Stimulated activated CD8-positive, alpha-beta memory T cell treated with anti-CD3 and anti-CD28 coated beads, Interleukin-2, amount 100 ng/mL, for 48 hours (primary cell): ENCODE measurements at regions not wholly inside any gene's neighbourhood (a gene's known extent, or its start where the extent isn't known, plus 50 kb on each side); places are given as distances from the start of the nearest gene placed in this dataset.

Experiments used
- DNase-seq, 2 donors: peaks; one replicate each; pipeline ENCODE4 v3.0.0-alpha.2; 2020; ENCODE audit warnings: low read depth in 2 of 2

DNA sequence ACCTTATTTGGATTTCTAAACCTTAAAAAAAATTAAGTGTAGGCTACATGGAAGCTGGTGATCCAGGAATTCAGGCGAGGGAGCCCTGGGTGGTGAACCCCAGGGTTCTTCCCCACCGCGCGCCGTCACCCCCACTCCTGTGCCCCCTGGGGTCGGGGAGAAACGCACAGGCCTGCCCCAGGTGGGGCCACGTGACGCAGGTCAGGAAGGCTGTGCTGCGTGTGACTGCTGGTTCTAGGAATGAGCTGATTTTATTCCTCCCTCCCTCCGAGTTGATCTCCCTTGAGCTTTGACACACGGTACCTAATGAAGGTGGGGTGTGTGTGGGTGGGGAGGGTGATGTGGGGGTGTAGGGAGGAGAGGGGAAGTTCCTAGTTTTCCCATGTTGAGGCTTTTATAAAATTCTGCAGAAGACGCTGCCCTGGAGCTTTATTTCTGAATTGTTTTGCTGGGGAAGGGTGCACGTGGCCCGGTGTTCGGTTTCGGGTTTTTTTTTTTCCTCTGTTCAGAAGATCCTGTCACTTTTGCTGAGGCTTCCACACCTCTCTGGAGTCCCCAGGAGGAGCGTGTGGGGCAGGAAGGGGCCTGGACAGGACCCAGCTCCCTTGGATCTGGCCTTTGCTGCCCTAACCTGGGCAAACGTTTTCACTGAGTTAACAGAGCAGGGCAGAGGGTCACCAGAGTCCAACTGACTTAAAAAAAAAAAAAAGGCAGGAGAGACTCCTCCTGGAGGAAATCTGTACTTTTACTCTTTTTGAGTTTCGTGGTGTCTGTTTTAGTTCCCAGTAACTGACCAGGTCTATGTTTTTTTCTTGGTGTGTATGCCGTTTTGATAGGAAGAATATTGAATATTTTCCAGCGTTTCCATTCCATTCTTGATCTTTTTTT is 55.8 kb upstream of the GSE1 start:
- peak in 1 of 2 donors; percentile 43 for DNase-seq

DNA sequence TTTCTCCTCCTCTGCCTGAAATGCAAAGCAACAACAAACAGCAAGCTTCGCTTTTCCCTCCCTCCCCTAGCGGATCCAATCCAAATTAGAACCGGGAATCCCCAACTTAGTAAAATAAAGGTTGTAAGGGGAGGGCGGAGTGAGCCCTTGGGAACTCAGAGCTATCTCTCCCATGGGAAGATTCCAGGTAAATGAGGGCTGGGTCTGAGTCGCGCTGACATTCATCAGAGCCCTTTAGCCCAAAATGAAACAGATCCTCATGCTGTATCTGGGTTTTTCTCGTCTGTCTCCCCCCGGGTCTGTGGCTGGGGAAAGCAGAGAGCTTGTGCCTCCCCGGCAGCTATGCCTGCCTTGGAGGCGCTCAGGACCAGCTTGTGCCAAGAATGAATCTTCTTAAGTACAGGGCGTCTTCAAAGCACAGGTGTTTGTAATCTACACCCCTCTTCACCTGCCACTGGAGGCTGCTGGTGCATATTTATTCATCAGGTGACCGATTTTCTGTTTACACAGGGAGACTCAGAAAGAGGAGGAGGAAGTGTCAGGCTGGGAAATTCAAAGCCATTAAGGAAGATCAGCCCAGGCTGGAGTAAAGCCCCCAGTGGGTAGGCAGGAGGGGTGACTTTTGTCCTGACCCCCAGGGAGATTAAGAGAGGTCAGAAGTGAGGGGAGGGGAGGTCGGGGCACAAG is 55.0 kb upstream of the GSE1 start:
- DNase-seq: no peak

DNA sequence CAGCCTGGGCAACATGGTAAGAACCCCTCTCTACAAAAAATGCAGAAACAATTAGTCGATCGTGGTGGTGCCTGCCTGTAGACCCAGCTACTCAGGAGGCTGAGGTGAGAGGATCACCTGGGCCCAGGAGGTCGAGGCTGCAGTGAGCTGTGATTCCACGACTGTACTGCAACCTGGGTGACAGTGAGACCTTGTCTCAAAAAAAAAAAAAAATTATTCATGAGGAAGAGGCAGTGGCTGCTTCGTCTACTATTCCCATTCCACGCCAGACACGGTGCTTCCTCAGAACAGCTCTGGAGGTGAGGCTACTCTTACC is 52.2 kb upstream of the GSE1 start:
- no peak for DNase-seq

DNA sequence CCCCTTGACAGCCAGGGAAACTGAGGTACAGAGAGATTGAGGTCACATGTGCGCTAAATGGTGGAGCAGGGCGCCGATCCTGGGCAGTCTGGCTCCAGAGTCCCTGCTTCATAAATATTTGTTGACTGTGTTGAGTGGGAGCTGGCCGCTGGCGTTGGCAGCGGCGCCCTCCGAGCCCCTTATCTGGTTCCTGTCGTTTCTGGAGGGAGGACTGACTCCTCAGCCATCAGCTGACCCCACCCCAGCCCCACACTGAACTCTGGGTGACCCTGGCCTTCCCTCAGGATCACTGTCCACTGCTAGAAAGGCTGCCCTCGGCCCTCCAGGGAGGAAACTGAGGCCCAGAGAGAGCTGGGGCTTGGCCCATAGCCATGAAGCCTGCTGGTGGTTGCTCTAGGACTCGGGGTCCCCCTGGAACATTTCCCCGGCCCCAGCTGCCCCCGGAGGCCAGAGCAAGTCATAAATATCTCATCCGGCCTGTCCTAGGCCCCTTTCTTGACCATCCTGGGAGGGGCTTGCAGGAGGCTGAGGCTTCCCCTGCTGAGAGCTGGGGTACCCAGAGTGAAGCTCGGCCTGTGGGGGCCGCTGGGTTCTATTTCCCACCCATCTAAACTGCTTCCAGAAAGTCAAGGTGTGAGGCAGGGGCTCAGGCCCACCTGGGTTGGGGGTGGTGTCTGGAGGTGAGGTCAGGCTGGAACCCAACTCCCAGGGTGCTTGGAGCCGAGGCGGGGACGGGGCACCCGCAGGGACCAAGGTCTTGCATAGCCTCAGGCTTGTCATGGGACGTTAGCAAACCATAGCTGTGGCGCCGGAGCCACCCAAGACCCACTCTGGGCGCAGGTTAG is 51.7 kb upstream of the GSE1 start:
- DNase-seq: no peak

- no peak for DNase-seq
These were observed 50.9 kb upstream of the GSE1 start for GRCh38 chr16:85562093-85562786.

- no peak for DNase-seq
These were observed 50.1 kb upstream of the GSE1 start for GRCh38 chr16:85563034-85563433.
